Fibroblast of lung (primary cell): ENCODE measurements at regions not wholly inside any gene's neighbourhood (a gene's known extent, or its start where the extent isn't known, plus 50 kb on each side); places are given as distances from the start of the nearest gene placed in this dataset.

ENCODE experiments used
- CTCF ChIP-seq, 2 donors: IDR thresholded peaks in 1 of 2; conservative IDR thresholded peaks in 1 of 2; 1 replicate in 1 of 2; 2 replicates in 1 of 2; pipeline ENCODE4 v1.5.1; 2011 to 2012; ENCODE audit warnings: low read length in 2 of 2, control low read depth in 1 of 2, inconsistent platforms in 1 of 2, low read depth in 1 of 2, mild to moderate bottlenecking in 1 of 2
- EZH2 ChIP-seq: IDR thresholded peaks from 2 replicates; pipeline ENCODE4 v1.5.1; 2012; ENCODE audit warnings: low read length, control low read depth, mild to moderate bottlenecking; ENCODE audit errors: missing control alignments

GRCh38 chr22:22035771-22036314, 53.3 kb upstream of the TOP3B start:
- TF ChIP-seq CTCF (conservative IDR thresholded peaks at IDR 0.05 in 1 of 2, IDR thresholded peaks at IDR 0.05 in 1 of 2; ENCODE audit: low read depth in 1 of 2, low read length in 2 of 2) (no peak), EZH2 (no peak)
